Vagina (tissue), 2 donors: ENCODE measurements at regions not wholly inside any gene's neighbourhood (a gene's known extent, or its start where the extent isn't known, plus 50 kb on each side); places are given as distances from the start of the nearest gene placed in this dataset.
"Not testable (repeated sequence)": the region's sequence is repeated elsewhere in the genome, so short reads cannot be mapped to it uniquely, and the experiment has no call there.

Experiments
- DNase-seq, 2 donors: peaks; one replicate each; pipeline ENCODE4 v3.0.0-alpha.2; 2017; ENCODE audit errors: extremely low spot score in 2 of 2
- H3K27ac ChIP-seq: fragments of 200-600 bp; sonication (generic); one replicate; pipeline ENCODE4 v1.5.1; 2019
- H3K27me3 ChIP-seq: fragments of 200-600 bp; sonication (generic); one replicate; pipeline ENCODE4 v1.5.1; 2019
- H3K36me3 ChIP-seq, 2 donors: fragments of 200-600 bp; sonication (generic); one replicate each; pipeline ENCODE4 v1.5.1; 2017 to 2019
- H3K4me1 ChIP-seq: fragments of 200-600 bp; sonication (generic); one replicate; pipeline ENCODE4 v1.5.1; 2019
- H3K4me3 ChIP-seq, 2 donors: fragments of 200-600 bp; sonication (generic); 1 replicate in 1 of 2; 2 replicates in 1 of 2; pipeline ENCODE4 v1.5.1; 2016 to 2019
- H3K9me3 ChIP-seq: fragments of 200-600 bp; sonication (generic); one replicate; pipeline ENCODE4 v1.5.1; 2019
- POLR2A ChIP-seq, 2 donors: fragments of 450-650 bp; IDR thresholded peaks; one replicate each; pipeline ENCODE4 v1.6.1; 2017; ENCODE audit warnings: antibody characterized with exemption in 2 of 2, mild to moderate bottlenecking in 2 of 2, moderate library complexity in 2 of 2
- POLR2AphosphoS5 ChIP-seq, 2 donors: sonication (generic); formaldehyde crosslinking; IDR thresholded peaks; one replicate each; pipeline ENCODE4 v1.9.0; 2017; ENCODE audit warnings: antibody characterized with exemption in 2 of 2, mild to moderate bottlenecking in 2 of 2, low read depth in 1 of 2; ENCODE audit not compliant: insufficient read depth in 1 of 2
- intact Hi-C: fragments of 100-400 bp; cut with DNase I; formaldehyde crosslinking; loops from one replicate; pipeline ENCODE4 v1.15.1; 2023
- TF ChIP-seq, protein P1 (sequence below), 3 experiments: fragments of 450-650 bp in 2 of 3; fragments of 200-600 bp in 1 of 3; sonication (generic) in 1 of 3; IDR thresholded peaks; one replicate each; pipeline ENCODE4 v1.5.1; 2017 to 2019; ENCODE audit warnings: antibody characterized with exemption in 3 of 3, mild to moderate bottlenecking in 2 of 3, moderate library complexity in 2 of 3

DNA sequence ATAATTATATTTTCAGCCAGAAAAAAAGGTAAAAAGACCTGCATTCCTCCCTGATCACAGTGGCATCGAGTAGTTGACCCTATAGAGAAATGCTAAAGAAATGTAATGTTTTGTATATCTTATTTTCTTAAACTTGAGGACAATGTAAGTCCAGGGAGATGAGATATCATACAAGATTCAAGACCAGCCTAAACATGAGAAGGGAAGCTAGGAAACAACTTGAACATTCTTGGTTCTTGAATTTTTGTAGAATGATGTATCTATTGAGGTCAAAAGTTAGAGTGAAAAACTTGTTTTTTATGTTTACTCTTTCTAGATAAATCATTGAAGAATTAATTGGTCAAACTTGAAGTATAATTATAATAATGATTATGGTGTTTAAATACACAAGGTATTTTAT, 497.7 kb upstream of the TBL1XR1 start:
- Histone ChIP-seq H3K4me1 (peaks cover 9% of the 10 kb centered on the region), H3K9me3 (no peaks in the 10 kb centered on the region), H3K27me3 (no peaks in the 10 kb centered on the region), H3K27ac (no peak overlapping the region), H3K4me3 (no peak overlapping the region), H3K36me3 (no peaks in the 10 kb centered on the region)
- intact Hi-C loops = no loop called here
- TF ChIP-seq POLR2A (IDR thresholded peaks at IDR 0.05) (no peak), POLR2AphosphoS5 (IDR thresholded peaks at IDR 0.05; ENCODE audit: insufficient read depth in 1 of 2, low read depth in 1 of 2) (no peak)
- TF ChIP-seq, protein P1, sequence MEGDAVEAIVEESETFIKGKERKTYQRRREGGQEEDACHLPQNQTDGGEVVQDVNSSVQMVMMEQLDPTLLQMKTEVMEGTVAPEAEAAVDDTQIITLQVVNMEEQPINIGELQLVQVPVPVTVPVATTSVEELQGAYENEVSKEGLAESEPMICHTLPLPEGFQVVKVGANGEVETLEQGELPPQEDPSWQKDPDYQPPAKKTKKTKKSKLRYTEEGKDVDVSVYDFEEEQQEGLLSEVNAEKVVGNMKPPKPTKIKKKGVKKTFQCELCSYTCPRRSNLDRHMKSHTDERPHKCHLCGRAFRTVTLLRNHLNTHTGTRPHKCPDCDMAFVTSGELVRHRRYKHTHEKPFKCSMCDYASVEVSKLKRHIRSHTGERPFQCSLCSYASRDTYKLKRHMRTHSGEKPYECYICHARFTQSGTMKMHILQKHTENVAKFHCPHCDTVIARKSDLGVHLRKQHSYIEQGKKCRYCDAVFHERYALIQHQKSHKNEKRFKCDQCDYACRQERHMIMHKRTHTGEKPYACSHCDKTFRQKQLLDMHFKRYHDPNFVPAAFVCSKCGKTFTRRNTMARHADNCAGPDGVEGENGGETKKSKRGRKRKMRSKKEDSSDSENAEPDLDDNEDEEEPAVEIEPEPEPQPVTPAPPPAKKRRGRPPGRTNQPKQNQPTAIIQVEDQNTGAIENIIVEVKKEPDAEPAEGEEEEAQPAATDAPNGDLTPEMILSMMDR (IDR thresholded peaks at IDR 0.05) = no peak
- DNase-seq = no peak

DNA sequence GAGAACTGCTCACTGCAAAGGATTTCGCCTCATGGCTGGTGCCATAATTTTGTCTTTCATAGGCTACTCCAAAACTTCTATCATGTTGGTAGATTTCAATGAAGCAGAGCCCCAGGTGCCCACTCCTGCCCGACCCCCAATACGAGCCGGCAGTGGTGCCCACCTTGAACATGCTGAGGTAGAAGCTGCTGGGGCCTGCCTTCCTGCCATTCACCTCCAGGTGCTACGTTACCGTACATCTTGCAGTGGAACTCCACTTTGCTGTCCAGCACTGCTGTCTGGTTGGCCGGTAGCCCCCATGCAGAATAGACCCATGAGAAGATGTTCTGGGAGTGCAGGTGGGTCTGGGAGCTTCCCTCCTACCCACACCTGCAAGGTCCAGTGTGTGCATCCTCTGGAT, 502.8 kb upstream of the TBL1XR1 start:
- TF ChIP-seq POLR2A (IDR thresholded peaks at IDR 0.05) = no peak
- no peak for TF ChIP-seq POLR2AphosphoS5 (IDR thresholded peaks at IDR 0.05; ENCODE audit: insufficient read depth in 1 of 2, low read depth in 1 of 2)
- TF ChIP-seq, protein P1 (IDR thresholded peaks at IDR 0.05) = no peak
- DNase-seq = no peak
- no peak overlapping the region for H3K27ac ChIP-seq
- no peaks in the 10 kb centered on the region for H3K36me3 ChIP-seq
- H3K4me1 ChIP-seq = no peaks in the 10 kb centered on the region
- H3K27me3 ChIP-seq = no peaks in the 10 kb centered on the region
- H3K4me3 ChIP-seq = no peak overlapping the region
- H3K9me3 ChIP-seq = no peaks in the 10 kb centered on the region
- intact Hi-C loops = no loop called here

DNA sequence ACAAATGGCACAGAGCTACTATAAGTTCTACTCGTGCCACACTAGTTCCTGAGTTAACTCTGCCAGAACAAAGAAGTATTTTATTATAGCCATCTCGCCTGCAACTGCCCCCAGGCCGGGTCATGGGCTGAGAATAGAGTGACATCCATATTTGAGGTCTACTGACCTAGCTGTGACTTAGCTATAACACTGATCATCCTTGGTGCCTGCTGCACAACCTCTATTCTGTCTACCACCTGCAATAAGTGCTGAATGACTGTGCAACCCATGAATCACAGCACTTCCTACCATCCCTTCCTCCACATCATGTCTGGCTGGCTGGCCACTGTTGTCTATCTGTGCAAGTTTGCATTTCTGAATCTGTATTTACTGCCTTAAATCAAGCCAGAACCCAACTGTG, 506.5 kb upstream of the TBL1XR1 start:
- H3K27me3 ChIP-seq = no peaks in the 10 kb centered on the region
- H3K27ac ChIP-seq = no peak overlapping the region
- TF ChIP-seq POLR2AphosphoS5 (IDR thresholded peaks at IDR 0.05; ENCODE audit: insufficient read depth in 1 of 2, low read depth in 1 of 2) = no peak
- TF ChIP-seq POLR2A (IDR thresholded peaks at IDR 0.05) = no peak
- TF ChIP-seq, protein P1 (IDR thresholded peaks at IDR 0.05) = no peak
- peaks cover 5% of the 10 kb centered on the region for H3K4me1 ChIP-seq
- intact Hi-C loops = no loop called here
- no peak for DNase-seq
- no peaks in the 10 kb centered on the region for H3K36me3 ChIP-seq
- no peak overlapping the region for H3K4me3 ChIP-seq
- H3K9me3 ChIP-seq = no peaks in the 10 kb centered on the region

DNA sequence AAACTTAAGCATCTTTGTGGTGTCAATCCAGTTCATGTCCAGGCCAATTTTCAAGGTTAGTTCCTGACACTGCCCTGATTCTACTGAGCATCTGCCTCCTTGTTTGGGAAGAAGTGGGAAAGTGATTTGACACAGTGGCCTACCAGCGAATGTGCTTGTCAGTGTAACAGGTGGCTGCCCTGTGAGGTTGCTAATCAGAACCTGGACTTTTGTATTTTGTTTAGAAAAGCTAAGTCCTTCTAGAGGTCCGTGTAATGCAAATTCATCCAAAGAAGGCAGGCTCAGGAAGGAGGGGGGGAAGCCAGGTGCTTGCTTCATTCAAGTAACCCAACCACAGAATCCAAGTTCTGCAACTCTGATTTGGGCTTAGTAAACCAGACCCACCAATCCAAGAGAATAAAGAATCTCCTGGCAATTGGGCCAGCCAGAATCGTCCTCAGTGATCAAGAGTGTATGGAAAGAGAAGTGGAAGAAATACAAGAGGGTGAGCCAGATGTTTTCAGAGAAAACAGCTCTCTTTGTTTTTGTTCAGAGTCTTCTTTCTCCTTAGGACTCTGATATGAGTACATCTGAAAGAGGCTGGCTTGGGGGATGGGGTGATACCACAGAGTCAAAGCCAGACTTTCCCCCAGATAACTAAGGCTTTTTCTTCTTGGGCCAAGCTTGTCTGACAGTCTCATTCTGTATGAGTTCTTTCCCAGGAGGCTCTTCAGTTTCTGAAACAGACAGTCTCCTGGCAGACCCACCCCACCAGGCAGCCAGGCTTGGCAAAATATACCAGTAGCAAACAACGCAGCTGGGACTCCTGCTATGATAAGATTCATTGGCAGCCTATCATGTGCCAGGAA, 508.9 kb upstream of the TBL1XR1 start:
- Histone ChIP-seq H3K9me3 (no peaks in the 10 kb centered on the region), H3K27ac (no peak overlapping the region), H3K27me3 (no peaks in the 10 kb centered on the region), H3K4me3 (no peak overlapping the region), H3K36me3 (no peaks in the 10 kb centered on the region), H3K4me1 (peaks cover 5% of the 10 kb centered on the region)
- DNase-seq = no peak
- TF ChIP-seq POLR2A (IDR thresholded peaks at IDR 0.05) (no peak), POLR2AphosphoS5 (IDR thresholded peaks at IDR 0.05; ENCODE audit: insufficient read depth in 1 of 2, low read depth in 1 of 2) (no peak)
- TF ChIP-seq, protein P1 (IDR thresholded peaks at IDR 0.05) = no peak
- intact Hi-C loops = loop anchor here (1.0 kb wide), 1 partner anchor 118 kb away; no protein-coding TSS in a partner anchor

DNA sequence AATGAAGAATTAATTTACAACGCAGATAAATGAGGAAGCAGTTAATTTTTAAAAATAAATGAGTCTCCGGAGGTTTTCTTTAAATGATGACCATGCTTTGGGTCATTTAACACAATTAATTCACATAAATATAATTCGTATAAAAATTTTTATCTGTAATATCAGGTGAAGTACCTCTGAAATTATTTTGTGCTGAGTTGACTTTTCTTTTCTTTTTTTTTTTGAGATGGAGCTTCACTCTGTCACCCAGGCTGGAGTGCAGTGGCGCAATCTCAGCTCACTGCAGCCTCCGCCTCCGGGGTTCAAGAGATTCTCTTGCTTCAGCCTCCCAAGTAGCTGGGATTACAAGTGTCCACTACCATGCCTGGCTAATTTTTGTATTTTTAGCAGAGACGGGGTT, 512.2 kb upstream of the TBL1XR1 start:
- H3K36me3 ChIP-seq, H3K9me3 ChIP-seq, H3K4me3 ChIP-seq, intact Hi-C loops, H3K27ac ChIP-seq, DNase-seq, H3K27me3 ChIP-seq: not testable (repeated sequence)
- H3K4me1 ChIP-seq = peaks cover 30% of the 10 kb centered on the region
